ENCODE measurements at regions not wholly inside any gene's neighbourhood (a gene's known extent, or its start where the extent isn't known, plus 50 kb on each side); places are given as distances from the start of the nearest gene placed in this dataset.

DNA sequence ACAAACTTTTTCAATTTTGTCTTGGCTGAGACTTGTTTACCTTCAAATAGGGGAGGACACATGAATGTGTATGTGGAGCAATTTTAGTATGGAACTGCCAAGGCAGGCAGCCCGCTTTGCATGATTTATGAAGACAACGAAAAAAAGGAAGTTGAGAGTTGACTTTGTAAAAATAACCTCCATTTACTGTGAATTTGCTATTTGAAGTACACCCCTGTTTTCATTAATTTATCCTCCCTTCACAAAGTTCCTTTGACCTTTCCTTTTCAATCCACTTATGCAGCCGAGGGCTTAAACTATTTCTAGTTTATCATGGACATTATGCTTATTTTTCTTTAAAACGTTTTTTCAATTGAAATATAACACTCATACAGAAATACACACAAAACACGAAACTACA is 369.6 kb upstream of the CADM1 start:
- TF ChIP-seq, protein P1, sequence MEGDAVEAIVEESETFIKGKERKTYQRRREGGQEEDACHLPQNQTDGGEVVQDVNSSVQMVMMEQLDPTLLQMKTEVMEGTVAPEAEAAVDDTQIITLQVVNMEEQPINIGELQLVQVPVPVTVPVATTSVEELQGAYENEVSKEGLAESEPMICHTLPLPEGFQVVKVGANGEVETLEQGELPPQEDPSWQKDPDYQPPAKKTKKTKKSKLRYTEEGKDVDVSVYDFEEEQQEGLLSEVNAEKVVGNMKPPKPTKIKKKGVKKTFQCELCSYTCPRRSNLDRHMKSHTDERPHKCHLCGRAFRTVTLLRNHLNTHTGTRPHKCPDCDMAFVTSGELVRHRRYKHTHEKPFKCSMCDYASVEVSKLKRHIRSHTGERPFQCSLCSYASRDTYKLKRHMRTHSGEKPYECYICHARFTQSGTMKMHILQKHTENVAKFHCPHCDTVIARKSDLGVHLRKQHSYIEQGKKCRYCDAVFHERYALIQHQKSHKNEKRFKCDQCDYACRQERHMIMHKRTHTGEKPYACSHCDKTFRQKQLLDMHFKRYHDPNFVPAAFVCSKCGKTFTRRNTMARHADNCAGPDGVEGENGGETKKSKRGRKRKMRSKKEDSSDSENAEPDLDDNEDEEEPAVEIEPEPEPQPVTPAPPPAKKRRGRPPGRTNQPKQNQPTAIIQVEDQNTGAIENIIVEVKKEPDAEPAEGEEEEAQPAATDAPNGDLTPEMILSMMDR (IDR thresholded peaks at IDR 0.05), result no peak
- TF ChIP-seq POLR2A (IDR thresholded peaks at IDR 0.05), result no peak
- TF ChIP-seq POLR2AphosphoS5 (IDR thresholded peaks at IDR 0.05), result no peak

Data from prostate gland (tissue), 2 donors.